ENCODE measurements at regions not wholly inside any gene's neighbourhood (a gene's known extent, or its start where the extent isn't known, plus 50 kb on each side); places are given as distances from the start of the nearest gene placed in this dataset.

- TF ChIP-seq CTCF (IDR thresholded peaks at IDR 0.05) (no peak), ATF1 (CRISPR knock-in tag; IDR thresholded peaks at IDR 0.05) (no peak), GRHL2 (CRISPR knock-in tag; IDR thresholded peaks at IDR 0.05; ENCODE audit: insufficient replicate concordance, severe bottlenecking) (no peak), USF2 (CRISPR knock-in tag; IDR thresholded peaks at IDR 0.05) (no peak), ZNF263 (CRISPR knock-in tag; IDR thresholded peaks at IDR 0.05; ENCODE audit: low read depth) (no peak), ARID4B (CRISPR knock-in tag; IDR thresholded peaks at IDR 0.05; ENCODE audit: borderline replicate concordance) (no peak), NR2C2 (CRISPR knock-in tag; IDR thresholded peaks at IDR 0.05) (no peak), SMAD4 (CRISPR knock-in tag; IDR thresholded peaks at IDR 0.05) (no peak), GABPB1 (CRISPR knock-in tag; IDR thresholded peaks at IDR 0.05) (no peak), AFF4 (CRISPR knock-in tag; IDR thresholded peaks at IDR 0.05; ENCODE audit: borderline replicate concordance) (no peak), TEAD4 (CRISPR knock-in tag; IDR thresholded peaks at IDR 0.05) (no peak), ATF6 (CRISPR knock-in tag; IDR thresholded peaks at IDR 0.05) (no peak), MAX (CRISPR knock-in tag; IDR thresholded peaks at IDR 0.05) (no peak)
Measured at GRCh38 chr13:55038230-55038629, 2009.6 kb downstream of the OLFM4 start.
